ENCODE measurements at regions not wholly inside any gene's neighbourhood (a gene's known extent, or its start where the extent isn't known, plus 50 kb on each side); places are given as distances from the start of the nearest gene placed in this dataset.
A peak's percentile ranks its signal among the peaks of the same experiment; 100 is the strongest.
"Not testable (repeated sequence)": the region's sequence is repeated elsewhere in the genome, so short reads cannot be mapped to it uniquely, and the experiment has no call there.

DNA sequence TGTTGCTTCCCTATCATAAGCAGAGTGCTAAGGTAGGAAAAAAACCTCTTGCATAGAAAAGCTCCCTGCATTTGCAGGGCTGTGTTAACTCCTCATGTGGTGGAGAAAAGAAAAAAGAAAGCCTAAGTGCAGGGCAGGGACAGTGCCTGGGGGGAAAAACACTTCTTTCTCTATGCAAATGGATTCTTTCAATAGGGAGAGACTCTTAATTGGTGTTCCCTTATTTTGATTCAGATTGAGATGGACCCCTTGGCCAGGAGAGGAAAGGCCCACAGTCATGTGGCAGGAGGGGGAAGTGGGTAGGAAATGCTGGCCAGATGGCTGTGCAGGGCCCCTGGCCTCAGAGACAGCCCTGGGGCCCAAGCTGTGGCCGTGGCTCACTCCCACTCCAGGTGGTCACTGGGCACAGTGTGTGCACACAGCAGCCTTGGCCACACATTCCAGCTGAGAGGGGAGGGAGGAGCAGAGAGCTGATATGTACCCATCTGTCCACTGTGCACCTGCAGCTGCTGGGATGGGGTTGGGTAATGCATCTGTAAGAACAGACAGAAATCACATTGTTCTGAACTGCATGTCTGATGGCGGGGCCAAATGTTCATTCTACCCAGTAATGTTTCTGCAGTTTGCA is 410.4 kb downstream of the DSC3 start:
- peak; percentile 17 for DNase-seq (ENCODE audit: low read depth, low spot score)

DNA sequence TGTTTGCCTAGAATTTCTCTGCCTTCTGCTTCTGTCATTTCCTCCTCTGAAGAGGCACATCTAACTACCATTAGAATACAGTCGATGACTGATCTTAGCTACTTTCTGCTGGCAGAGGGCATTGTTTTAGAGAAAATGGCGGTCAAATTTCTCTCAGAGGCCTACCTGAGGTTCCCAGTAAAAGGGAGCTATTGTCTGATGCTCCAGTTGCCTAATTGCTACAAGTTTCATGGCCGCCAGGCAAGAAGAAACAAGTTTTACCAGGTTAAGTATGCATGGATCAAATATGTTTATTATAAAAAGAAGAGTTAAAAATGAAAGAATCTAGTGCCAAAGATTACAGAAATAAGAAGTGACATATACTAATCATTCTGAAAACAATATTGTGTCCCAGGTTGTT is 416.6 kb downstream of the DSC3 start:
- DNase-seq (ENCODE audit: low read depth, low spot score), result no peak

DNA sequence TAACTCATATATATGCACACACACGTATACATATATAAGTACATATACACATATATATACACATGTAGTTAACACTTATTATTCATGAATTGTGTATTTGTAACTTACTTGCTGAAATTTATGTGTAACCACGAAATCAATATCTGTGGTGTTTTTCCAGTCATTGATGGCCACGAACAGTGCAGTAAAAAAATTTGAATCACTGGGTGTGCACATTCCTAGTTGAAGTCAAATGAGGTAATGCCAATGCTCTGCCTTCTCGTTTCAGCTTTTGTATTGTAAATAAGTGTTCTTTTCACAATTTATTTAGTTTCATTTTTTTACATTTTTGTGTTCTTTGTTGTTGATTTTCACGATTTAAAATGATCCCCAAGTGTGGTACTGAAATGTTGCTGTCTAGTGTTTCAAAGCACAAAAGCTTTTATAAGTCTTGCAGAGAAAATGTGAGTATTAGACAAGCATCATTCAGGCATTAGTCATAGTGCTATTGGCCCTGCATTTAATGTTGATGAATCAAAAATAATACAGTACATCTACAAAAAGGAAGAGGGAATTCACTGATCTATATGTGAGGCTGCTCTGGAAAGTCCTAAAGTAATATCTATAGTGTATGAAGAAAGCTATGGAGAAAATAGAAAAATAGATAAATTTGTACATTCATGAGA is 419.0 kb downstream of the DSC3 start:
- no peak for DNase-seq (ENCODE audit: low read depth, low spot score)

DNA sequence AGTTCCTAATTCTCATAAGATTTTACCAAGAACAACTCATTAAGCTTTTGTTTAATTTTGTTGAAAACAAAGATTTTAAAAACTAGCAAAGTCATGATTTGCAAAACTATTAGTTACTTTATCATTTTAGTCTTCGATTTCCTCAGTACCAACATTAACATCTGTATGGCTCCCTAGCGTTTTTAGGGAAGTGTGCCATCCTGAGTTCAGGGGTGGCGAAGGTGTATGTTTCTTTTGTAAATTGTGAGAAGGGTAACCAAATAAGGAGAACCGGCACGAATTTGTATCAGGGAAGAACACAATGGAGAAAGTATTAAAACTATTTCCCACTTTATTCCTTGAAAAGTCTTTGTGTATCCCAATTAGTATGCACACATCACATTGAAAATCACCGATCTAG is 419.9 kb downstream of the DSC3 start:
- no peak for DNase-seq (ENCODE audit: low read depth, low spot score)

DNA sequence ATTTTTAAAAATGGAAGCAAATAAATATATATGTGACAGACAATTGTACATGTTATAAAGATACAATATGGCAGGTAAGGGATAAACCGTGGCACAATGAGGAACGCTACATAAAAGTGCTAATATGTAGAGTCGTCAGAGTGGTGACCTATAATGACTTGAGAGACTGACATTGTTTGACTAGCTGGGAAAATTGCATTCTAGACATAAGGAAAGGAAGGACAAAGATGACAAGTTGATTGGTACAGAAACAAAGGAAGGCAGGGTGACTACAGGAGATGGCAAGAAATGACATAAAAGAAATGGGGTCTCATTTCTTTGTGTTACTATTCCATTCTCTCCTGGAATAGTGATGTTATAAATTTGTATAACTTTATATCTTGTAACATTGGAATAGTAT is 420.4 kb downstream of the DSC3 start:
- no peak for DNase-seq (ENCODE audit: low read depth, low spot score)

DNA sequence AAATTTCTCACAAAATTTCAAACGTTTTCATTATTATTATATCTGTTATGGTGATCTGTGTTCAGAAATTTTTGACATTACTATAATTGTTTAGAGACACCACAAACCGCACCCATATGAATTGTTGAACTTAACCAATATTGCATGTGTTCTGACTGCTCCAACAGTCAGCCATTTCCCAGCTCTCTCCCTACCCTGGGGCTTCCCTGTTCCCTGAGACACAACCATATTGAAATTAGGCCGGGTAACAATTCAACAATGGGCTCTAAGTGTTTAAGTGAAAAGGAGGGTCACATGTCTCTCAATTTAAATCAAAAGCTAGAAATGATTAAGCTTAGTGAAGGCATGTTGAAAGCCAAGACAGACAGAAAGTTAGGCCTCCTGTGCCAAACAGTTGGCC is 424.0 kb downstream of the DSC3 start:
- DNase-seq (ENCODE audit: low read depth, low spot score), result no peak

DNA sequence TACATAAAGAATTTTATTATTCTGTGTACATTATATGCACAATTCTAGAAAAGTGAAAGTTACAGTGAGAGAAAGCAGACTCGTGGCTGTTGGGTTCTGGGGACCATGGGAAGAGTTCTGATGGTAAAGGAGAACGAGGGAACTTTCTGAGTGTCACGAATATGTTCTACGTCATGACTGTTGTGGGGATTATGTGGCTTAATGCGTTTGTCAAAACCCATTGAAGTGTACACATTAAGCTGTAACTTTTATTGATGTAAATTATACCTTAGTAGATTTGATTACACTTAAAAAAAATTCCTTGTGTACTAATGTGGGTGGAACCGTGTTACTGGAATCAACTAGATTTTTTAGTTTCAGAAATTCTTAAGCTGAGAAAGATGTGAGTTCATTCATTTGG is 426.1 kb downstream of the DSC3 start:
- DNase-seq (ENCODE audit: low read depth, low spot score), result no peak

DNA sequence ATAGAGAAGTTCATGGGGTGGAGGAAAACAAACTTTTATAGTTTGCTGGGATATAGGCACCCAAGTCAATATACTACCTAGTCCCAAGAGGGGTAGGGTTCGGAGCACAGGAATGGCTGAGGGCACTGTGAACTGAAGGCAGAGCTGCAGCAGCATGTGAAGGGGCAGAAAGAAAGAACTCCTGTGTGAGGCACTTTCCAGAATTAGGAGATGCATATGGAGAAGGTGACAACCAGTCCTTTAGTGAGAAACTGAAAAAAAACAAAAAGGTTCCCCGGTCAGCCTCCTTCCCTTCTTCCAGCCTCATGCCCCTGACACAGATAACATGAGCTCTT is 429.1 kb downstream of the DSC3 start:
- DNase-seq (ENCODE audit: low read depth, low spot score), result no peak

DNA sequence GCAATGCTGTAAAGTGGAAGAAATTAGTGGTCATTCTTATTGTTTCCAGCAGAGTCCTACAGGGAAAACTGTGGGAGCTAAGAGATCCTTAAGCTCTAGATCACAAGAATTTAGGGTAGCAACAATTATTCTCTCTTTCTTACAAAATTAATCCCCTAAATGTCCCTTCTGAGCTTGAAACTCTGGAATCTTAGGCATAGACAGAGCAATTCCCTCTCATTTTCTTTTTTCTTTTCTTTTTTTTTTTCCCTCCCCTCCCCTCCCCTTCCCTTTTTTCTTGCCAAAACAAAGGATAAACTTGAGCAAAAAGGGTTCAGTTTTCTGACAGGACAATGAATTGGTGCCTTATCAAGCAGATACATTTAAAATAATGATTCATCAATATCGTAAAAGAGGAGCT is 441.0 kb downstream of the DSC3 start:
- DNase-seq (ENCODE audit: low read depth, low spot score), result no peak

DNA sequence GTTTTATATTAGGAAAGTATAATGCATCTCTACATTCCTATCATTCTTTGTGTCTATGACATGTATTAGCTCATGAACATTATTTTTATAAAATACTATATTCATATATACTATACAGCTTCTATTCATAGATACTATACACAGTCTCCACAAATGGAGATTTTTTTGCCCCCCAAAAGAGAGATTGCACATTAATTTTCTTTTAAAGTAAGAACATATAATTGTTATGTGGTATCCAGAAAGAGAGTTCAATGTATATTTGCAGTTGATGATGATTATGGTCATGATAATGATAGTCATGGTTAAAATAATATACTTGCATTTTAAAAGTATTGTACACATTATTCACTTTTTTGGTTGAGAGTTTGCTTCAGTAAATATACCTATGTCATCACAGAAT is 445.3 kb downstream of the DSC3 start:
- no peak for DNase-seq (ENCODE audit: low read depth, low spot score)

DNA sequence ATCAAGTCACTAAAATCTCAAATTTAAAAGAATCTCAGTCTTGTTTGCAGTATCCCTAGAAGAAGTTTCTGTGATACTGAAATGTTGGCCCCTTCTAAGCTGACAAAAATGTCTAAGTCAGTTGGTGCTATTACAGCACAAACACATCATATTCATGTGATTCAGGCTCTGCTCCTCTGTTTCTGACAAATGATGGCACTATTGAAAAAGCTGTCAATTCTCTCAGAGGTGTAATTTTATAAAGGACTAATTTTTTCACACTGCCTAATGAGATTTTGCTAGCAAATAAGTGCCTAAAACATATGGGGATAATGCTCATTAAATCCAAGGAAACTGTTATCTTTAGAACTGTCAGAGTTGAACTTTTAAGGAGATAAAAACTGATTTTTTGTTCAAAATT is 445.9 kb downstream of the DSC3 start:
- DNase-seq (ENCODE audit: low read depth, low spot score), result no peak

DNA sequence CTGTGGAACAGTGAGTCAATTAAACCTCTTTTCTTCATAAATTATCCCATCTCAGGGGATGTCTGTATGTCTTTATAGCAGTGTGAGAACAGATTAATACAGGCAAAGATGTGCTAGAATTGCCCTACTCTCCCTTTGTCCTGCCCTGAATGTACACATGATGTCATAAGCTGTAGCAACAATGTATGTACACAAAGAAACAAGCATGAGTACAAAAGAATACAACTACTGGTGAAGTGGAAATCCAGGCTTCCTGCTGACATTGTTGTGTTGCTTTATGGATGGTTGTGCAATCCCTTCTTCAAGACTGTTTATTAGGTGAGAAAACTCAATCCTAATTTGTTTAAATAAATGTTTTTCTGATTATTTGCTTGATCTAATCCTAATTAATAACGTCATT is 446.6 kb downstream of the DSC3 start:
- no peak for DNase-seq (ENCODE audit: low read depth, low spot score)

DNA sequence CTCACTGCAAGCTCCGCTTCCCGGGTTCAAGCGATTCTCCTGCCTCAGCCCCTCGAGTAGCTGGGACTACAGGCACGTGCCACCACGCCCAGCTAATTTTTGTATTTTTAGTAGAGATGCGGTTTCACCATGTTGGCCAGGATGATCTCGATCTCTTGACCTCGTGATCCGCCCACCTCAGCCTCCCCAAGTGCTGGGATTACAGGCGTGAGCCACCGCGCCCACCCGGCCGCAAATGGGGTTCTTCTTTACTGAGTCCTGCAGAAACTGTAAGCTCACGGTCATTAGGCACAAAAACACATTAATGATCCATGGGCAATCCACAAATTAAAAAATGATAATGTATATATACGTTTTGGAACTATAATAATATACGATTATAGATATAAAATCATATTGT is 447.6 kb downstream of the DSC3 start:
- not testable (repeated sequence) for DNase-seq (ENCODE audit: low read depth, low spot score)

DNA sequence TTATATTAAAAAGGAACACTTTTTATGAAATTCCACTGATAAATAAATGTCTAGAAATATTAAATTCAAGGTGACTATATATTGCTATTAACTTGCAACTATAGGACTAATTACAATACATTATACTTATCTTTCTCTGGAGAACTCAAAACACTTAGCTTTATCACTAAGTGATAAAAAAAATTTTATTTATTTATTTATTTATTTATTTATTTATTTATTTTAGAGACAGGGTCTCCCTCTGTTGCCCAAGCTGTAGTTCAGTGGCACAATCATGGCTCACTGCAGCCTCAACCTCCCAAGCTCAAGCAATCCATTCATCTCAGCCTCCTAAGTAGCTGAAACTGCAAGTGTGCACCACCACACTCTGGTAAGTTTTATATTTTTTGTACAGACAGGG is 451.1 kb downstream of the DSC3 start:
- DNase-seq (ENCODE audit: low read depth, low spot score), result no peak

DNA sequence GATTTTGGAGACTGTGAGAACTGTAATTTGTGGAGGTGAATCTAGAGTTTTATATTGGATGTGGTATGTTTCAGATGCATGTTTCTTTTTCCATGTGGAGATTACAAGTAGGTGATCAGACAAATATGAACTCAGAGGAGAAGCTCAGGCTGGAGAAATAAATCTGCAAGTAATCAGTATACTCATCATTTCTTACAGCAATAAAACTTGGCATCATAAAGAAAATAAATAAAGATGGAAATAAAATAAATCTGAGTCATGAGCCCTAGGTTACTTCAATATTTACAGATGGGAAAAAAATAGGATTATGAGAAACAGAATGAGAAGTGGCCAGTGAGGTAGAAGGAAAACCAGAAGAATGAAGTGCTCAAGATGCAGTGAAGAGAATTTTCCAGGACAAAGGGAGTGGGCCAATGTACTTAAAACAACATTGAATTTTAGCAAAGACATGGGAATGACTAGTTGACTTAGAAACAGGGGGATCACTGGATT is 453.8 kb downstream of the DSC3 start:
- no peak for DNase-seq (ENCODE audit: low read depth, low spot score)

DNA sequence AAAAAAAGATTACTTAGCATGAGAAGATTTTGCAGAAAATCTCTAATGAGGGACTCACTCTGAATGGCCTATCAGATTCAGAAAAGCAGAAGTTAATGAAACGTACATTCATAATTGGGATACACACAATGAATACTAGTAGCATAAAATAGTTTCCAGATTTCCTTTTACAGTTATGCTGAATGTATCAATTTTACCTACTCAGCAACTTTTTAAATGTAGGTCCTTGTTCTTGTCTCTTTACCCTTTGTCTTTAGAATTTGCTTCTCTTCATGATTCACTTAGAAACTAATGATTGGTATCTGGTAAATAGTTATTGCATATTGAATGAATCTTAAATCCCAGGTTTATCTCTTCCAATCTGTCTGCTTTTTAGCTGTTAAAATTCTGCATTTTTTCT is 458.8 kb downstream of the DSC3 start:
- DNase-seq (ENCODE audit: low read depth, low spot score), result no peak

DNA sequence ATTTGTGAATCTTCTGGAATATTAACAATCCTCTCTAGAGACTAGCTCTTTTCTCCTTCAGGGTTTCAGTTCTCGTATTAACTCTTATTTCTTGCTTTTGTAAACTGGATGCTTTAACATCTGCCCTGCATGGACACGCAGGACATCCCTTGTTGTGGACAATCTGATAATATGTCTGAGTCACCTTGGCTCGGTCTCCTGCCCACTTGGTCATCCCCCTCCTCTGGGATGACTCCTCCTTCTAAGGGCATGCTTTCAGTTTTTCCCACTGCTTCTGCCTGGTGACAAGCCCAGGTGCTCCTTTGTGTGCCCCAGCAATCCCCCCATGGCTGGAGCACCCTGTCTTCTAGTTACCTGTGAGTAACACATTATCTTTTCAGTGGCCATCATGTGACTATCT is 460.5 kb downstream of the DSC3 start:
- DNase-seq (ENCODE audit: low read depth, low spot score), result no peak

DNA sequence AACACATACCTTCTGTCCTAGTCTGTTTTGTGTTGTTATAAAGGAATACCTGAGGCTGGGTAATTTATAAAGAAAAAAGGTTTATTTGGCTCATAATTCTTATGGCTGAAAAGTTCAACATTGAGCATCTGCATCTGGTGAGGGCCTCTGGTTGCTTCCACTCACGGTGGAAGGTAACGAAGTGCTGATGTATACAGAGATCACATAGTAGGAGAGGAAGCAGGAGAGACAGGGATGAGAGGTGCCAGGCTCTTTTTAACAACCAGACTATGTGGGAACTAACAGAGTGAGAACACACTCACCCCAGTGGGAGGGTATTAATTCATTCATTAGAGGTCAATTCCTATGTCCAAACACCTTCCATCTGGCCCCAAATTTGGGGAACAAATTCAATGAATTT is 463.8 kb downstream of the DSC3 start:
- no peak for DNase-seq (ENCODE audit: low read depth, low spot score)

DNA sequence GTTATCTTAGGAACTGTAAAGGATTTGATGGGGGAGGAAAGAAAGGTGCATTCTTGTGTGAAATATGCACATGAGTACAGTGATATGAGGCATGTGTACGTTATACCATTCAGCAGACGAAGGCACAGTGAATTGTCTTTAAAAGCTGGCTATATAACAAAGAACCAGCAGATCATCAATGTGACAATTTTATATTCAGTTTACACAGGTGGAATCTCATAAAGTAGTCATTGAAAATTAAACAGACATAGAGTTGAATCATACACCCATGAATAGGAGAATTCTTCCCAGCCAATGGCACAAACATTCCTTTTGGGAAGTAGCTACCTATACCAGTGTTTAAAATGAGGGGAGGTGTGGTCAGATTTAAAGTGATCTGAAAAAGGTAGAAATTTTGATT is 470.3 kb downstream of the DSC3 start:
- no peak for DNase-seq (ENCODE audit: low read depth, low spot score)

DNA sequence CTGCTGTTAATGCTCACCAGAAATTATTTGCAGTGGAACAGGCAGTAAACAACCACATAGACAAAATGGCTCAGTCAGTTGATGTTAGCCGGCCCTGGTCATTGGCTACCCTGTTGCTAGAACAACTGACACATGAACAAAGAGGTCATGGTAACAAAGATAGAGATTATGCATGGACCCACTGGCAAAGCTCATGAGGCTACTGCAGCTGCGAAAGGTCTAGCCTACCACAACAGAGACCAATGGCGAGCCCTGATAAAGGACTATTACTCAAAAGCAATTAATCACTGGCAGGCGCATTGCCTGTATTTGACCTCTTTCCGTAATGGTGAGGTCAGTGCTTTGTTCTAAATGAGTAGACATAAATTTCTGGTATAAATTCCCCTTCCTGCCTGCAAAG is 474.2 kb downstream of the DSC3 start:
- no peak for DNase-seq (ENCODE audit: low read depth, low spot score)

DNA sequence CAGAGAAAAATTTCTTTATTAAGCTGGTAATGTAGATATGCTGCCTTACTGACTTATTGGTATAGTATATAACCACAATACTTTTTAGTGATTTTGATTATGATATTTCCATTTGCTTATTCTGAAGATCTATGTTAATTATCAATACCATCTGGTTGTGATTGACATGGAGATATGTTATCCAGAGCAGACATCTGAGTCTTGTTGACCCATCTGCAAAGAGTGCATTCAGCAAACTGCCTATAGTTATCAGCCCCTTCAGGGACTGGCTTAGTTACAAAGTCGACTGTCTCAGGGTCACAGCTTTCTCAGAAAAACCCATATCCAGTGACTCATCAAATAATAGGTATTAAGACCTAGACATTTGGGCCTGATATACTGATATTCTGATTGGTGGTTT is 475.7 kb downstream of the DSC3 start:
- DNase-seq (ENCODE audit: low read depth, low spot score), result no peak

DNA sequence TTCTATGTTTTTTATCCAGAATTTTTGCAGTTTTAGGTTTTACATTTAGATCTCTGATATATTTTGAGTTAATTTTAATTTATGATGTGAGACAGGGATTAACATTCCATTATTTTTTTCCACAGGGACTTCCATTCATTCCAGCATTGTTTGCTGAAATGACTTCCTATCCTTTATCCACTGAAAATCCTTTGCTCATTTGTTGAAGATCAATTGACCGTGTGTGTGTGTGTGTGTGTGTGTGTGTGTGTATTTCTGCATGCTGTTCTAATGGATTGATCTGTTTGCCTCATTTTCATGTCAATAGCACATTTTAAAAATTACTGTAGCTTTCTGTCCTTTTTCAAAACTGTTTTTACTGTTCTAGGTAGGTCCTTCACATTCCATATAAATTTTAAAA is 480.3 kb downstream of the DSC3 start:
- DNase-seq (ENCODE audit: low read depth, low spot score), result no peak

DNA sequence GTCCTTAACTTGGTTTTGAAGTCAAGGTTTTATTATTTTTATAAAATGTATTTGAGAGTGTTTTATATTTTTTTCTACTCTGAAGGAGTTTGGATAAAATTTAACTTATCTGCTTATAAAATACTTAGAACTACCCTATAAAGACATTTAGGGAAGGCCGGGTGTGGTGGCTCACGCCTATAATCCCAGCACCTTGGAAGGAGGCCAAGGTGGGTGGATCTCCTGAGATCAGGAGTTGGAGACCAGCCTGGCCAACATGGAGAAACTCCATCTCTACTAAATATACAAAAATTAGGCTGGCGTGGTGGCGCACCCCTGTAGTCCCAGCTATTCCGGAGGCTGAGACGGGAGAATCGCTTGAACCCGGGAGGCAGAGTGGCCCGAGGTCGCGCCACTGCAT is 486.4 kb downstream of the DSC3 start:
- no peak for DNase-seq (ENCODE audit: low read depth, low spot score)

DNA sequence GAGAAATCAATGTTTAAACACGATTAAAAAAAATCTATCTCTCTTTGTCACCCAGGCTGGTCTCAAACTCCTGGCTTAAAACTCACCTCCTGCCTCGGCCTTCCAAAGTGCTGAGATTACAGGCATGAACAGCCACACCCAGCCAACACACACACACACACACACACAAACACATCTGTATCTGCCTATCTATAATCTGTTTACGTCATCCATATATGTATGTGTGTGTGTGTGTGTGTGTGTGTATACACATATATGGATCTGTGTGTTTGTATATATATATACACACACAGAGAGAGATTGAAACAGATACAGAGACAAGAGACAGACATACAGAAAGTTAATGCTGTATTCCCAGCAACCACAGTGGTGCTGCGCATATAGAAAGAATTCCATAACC is 497.1 kb downstream of the DSC3 start:
- no peak for DNase-seq (ENCODE audit: low read depth, low spot score)
